Superior temporal gyrus (tissue), 1 donor: ENCODE measurements at regions not wholly inside any gene's neighbourhood (a gene's known extent, or its start where the extent isn't known, plus 50 kb on each side); places are given as distances from the start of the nearest gene placed in this dataset.
"Not testable (repeated sequence)": the region's sequence is repeated elsewhere in the genome, so short reads cannot be mapped to it uniquely, and the experiment has no call there.

Experiments used
- DNase-seq: peaks from one replicate; pipeline ENCODE4 v3.0.0-alpha.2; 2016; ENCODE audit errors: extremely low spot score

GRCh38 chr3:106073806-106074205, 205.0 kb upstream of the CBLB start:
- DNase-seq, result not testable (repeated sequence)

- DNase-seq, result not testable (repeated sequence)
Measured at GRCh38 chr3:106075731-106076130, 206.9 kb upstream of the CBLB start.

- no peak for DNase-seq
Measured at GRCh38 chr3:106078635-106079034, 209.8 kb upstream of the CBLB start.

- DNase-seq, result no peak
Measured at GRCh38 chr3:106082616-106083015, 213.8 kb upstream of the CBLB start.

GRCh38 chr3:106083207-106083606, 214.4 kb upstream of the CBLB start:
- no peak for DNase-seq

DNA sequence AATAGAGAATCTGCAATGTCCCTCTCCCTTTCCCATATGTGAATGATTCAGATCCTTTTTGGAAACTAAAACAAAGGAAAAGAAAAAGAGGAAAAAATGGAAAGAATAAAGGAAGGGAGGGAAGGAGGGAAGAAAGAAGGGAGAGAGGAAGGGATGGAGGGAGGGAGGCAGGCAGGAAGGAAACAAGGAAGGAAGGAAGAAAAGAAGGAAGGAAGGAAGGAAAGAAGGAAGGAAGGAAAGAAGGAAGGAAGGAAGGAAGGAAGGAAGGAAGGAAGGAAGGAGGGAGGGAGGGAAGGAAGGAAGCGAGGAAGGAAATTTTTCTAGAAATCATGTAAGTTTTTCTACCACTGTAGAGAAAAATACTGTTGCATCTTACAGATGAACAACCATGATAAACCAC, 215.0 kb upstream of the CBLB start:
- DNase-seq, result no peak

GRCh38 chr3:106086038-106086437, 217.2 kb upstream of the CBLB start:
- no peak for DNase-seq

DNA sequence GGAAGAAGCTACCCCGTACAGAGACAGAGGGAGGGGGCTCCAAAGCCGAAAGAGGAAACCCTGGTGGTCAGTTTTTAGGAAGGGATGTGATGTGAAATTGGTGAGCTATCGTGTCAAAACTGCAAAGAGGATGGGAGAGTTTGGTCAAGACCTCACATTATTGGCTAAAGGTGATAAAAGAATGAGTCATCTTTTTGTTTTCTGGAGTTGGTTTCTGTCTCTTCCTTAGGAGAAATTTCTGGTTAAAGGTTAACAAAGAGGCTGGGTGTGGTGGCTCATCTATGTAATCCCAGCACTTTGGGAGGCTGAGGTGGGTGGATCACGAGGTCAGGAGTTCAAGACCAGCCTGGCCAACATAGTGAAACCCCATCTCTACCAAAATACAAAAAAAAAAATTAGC, 217.8 kb upstream of the CBLB start:
- DNase-seq, result no peak

DNA sequence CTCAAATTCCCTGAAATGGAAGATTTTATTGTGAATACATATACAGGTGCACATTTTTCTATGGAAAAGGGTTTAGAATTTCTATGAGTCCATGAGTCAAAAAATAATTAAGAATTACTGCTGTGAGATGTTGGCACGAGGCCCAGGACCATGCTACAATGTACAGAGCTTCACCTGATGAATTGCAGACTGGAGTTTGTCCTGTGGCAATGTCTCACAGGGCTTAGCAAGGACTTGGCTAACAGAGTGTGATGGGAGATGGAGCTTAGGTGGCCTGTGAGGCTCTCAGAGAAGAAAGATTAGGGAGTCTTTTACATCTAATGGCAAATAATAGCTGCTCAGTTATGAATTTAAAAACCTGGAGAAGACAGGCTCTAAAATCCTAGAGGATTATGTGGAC, 219.5 kb upstream of the CBLB start:
- DNase-seq, result no peak

DNA sequence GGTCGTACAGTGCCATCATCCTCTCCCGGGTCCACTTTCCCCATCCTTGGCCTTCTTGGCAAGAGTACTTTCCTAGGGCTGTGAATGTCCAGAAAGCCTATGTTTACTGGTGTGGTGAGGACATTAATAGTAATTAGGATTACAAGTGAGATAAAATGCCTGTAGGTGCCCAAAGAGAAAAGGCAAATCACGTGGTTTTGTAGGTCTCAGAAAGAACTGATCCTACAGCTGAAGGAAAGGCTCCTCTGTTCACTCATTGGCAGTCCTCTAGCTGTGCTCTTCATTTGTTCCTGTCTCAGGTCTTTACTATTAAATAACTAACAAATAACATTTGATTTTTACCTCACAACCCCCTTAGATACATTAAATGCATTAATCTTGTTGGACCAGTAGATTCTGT, 220.1 kb upstream of the CBLB start:
- no peak for DNase-seq

DNA sequence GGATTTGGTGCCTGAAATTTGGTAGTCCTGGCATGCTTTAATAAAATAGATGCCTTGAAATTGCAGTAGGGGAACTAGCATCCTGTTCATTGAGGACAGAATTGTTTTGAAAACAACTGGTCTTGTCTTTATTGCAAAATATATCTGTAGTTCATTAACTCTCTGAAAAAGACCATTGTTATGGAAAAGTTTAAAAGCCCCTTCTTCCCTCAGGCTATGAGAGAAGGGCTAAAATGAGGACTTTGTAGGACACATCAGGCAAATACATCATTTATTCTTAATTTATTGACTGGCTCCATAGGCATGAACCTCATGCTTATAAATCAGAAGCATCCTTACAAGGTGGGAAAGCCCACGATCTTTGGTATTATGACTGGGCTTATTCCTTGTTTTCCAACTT, 221.0 kb upstream of the CBLB start:
- DNase-seq, result no peak

- DNase-seq, result no peak
Measured at GRCh38 chr3:106092792-106093191, 224.0 kb upstream of the CBLB start.

DNA sequence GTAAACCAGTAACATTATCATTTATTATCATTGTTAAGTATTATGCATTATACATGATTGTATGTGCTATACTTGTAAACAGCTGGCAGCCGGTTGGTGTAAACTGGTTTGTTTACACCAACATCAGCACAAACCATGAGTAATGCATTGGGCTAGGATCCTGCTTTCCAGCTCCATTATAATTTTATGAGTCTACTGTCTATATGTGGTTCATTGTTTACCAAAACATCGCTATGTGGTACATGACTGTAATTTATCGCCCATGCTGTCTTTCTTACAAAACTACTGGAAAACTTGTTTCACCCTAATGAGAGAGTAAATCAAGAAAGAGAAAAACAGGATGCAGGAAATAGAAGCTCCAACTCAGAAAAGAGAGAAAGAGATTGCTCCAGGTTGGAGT, 224.8 kb upstream of the CBLB start:
- no peak for DNase-seq

- no peak for DNase-seq
Measured at GRCh38 chr3:106097817-106098435, 229.1 kb upstream of the CBLB start.

DNA sequence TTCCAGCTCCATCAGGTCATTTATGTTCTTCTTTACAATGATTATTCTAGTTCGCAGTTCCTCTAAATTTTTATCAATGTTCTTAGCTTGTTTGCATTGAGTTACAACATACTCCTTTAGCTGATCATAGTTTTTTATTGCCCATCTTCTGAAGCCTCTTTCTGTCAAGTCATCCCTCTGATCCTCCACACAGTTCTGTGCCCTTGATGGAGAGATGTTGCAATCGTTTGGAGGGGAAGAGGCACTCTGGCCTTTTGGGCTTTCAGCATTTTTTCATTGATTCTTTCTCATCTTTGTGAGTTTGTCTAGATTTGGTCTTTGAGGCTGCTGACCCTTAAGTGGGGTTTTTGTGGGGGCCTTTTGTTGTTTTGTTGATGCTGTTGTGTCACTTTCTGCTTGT, 234.6 kb upstream of the CBLB start:
- DNase-seq, result no peak

GRCh38 chr3:106104078-106104477, 235.3 kb upstream of the CBLB start:
- no peak for DNase-seq

DNA sequence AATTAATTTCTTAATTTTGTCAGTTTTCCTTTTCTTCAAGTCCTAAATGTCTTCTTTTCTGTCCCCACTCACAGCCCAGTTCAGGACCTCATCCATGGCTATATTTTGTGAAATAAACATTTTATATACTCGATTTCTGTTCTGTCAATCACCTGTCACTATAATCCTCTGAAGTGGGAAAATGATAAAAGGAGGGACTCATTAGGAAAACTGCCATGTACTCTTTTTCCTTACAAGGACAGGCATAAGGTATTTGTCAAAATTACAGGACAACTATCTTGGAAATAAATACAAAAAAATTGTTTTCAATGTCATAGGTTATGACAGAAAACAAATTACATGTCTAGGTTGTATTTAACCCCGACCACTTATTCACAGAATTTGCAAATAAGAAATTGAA, 240.1 kb upstream of the CBLB start:
- DNase-seq, result no peak

GRCh38 chr3:106112561-106112960, 243.7 kb upstream of the CBLB start:
- DNase-seq, result not testable (repeated sequence)

DNA sequence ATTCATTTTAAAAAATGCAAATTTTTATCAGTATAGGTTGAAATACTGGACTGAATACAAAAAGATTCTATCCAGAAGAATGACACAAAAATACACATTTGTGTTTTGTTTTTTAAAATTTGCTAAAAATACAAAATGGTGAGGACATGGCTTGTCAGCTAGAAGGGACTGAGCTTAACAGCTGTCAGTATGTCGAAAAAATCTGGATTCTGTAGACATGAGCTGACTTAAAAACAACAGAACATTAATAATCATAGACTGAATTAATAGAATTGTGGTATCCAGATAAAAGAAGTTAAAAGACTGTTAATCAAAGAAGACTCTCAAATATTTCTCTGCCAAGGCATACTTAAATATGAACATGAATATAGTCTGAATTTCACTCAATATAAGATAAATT, 244.9 kb upstream of the CBLB start:
- no peak for DNase-seq

DNA sequence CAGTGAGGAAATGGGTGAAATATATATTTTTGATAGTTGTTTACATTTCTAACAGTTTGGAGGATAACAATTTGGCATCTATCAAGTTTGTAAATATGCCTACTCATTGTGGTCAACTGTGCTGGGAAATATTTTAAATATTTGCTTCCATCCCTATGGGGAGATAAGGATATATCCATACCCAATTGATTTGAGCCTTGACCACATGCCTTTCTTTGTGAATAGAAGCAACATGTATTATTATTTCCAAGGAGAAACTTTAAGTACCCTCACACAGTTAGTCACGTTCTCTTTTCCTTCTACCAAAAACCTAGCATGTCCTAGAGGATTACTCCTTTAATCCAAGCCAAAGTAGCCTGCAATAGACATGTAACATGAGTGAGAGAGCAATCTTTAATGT, 245.4 kb upstream of the CBLB start:
- no peak for DNase-seq

- DNase-seq, result no peak
Measured at GRCh38 chr3:106114848-106115247, 246.0 kb upstream of the CBLB start.

GRCh38 chr3:106115557-106115956, 246.7 kb upstream of the CBLB start:
- DNase-seq, result no peak

GRCh38 chr3:106116733-106117489, 248.1 kb upstream of the CBLB start:
- no peak for DNase-seq

- DNase-seq, result no peak
Measured at GRCh38 chr3:106117490-106117858, 248.7 kb upstream of the CBLB start.
